Keratinocyte (primary cell): ENCODE measurements at regions not wholly inside any gene's neighbourhood (a gene's known extent, or its start where the extent isn't known, plus 50 kb on each side); places are given as distances from the start of the nearest gene placed in this dataset.

Source experiments
- DNase-seq: peaks from one replicate; pipeline ENCODE4 v3.0.0-alpha.2; 2011; ENCODE audit warnings: low read depth, missing footprints, low spot score
- FAIRE-seq: peaks from 2 replicates; lab custom pipeline; 2011; peaks lifted over from hg19 to GRCh38; lab: Jason Lieb, UNC
- H2AFZ ChIP-seq: 2 replicates; pipeline ENCODE4 v1.6.0; 2012; ENCODE audit warnings: low read length, control low read depth, inconsistent platforms; ENCODE audit not compliant: control insufficient read depth
- H3K27ac ChIP-seq: 2 replicates; pipeline ENCODE4 v1.5.1; 2011; ENCODE audit warnings: low read length; ENCODE audit not compliant: control insufficient read depth, insufficient read depth
- H3K27me3 ChIP-seq: 3 replicates; pipeline ENCODE4 v1.6.0; 2011; ENCODE audit warnings: low read length; ENCODE audit not compliant: control insufficient read depth, insufficient read depth; ENCODE audit errors: extremely low read depth
- H3K36me3 ChIP-seq, 2 experiments: 2 replicates in 1 of 2; 3 replicates in 1 of 2; pipeline ENCODE4 v1.5.1; 2011; ENCODE audit warnings: low read length in 2 of 2, mild to moderate bottlenecking in 1 of 2; ENCODE audit not compliant: control insufficient read depth in 2 of 2, insufficient read depth in 2 of 2; ENCODE audit errors: extremely low read depth in 1 of 2
- H3K4me1 ChIP-seq: 3 replicates; pipeline ENCODE4 v1.5.1; 2011; ENCODE audit warnings: low read length; ENCODE audit not compliant: control insufficient read depth, insufficient read depth; ENCODE audit errors: extremely low read depth
- H3K4me2 ChIP-seq: 3 replicates; pipeline ENCODE4 v1.6.0; 2011; ENCODE audit warnings: low read depth, low read length; ENCODE audit not compliant: control insufficient read depth, insufficient read depth; ENCODE audit errors: extremely low read depth
- H3K4me3 ChIP-seq, 3 experiments: fragments of 200-600 bp in 1 of 3; sonication (generic) in 1 of 3; 2 replicates in 2 of 3; 3 replicates in 1 of 3; pipeline ENCODE4 v1.5.1; 2011 to 2016; ENCODE audit warnings: low read length in 3 of 3, mild to moderate bottlenecking in 3 of 3, control low read depth in 2 of 3, inconsistent platforms in 1 of 3, low read depth in 1 of 3, mixed read lengths in 1 of 3, mixed run types in 1 of 3, moderate library complexity in 1 of 3; ENCODE audit not compliant: control insufficient read depth in 2 of 3, insufficient read depth in 2 of 3; ENCODE audit errors: extremely low read depth in 1 of 3
- H3K79me2 ChIP-seq: 2 replicates; pipeline ENCODE4 v1.6.0; 2012; ENCODE audit warnings: low read length; ENCODE audit not compliant: control insufficient read depth, insufficient read depth
- H3K9ac ChIP-seq: 3 replicates; pipeline ENCODE4 v1.6.0; 2011; ENCODE audit warnings: low read length; ENCODE audit not compliant: control insufficient read depth, insufficient read depth; ENCODE audit errors: extremely low read depth
- H3K9me1 ChIP-seq: 3 replicates; pipeline ENCODE4 v1.6.0; 2011; ENCODE audit warnings: low read length; ENCODE audit not compliant: control insufficient read depth, insufficient read depth; ENCODE audit errors: extremely low read depth
- H3K9me3 ChIP-seq: 2 replicates; pipeline ENCODE4 v1.5.1; 2012; ENCODE audit warnings: low read depth, low read length; ENCODE audit not compliant: control insufficient read depth
- H4K20me1 ChIP-seq: 3 replicates; pipeline ENCODE4 v1.6.0; 2011; ENCODE audit warnings: low read length; ENCODE audit not compliant: control insufficient read depth, insufficient read depth; ENCODE audit errors: extremely low read depth
- CTCF ChIP-seq, 3 experiments: IDR thresholded peaks in 1 of 3; conservative IDR thresholded peaks in 1 of 3; optimal IDR thresholded peaks in 1 of 3; 2 replicates in 2 of 3; 3 replicates in 1 of 3; pipeline versions ENCODE3 to v1.5.1; 2011; ENCODE audit warnings: low read length in 3 of 3, mild to moderate bottlenecking in 3 of 3, moderate library complexity in 2 of 3, control low read depth in 1 of 3, inconsistent platforms in 1 of 3; ENCODE audit not compliant: insufficient read depth in 2 of 3; ENCODE audit errors: extremely low read depth in 1 of 3
- EZH2 ChIP-seq: IDR thresholded peaks from one replicate; pipeline ENCODE4 v1.6.1; 2012; ENCODE audit warnings: inconsistent platforms, mild to moderate bottlenecking, low read length, moderate library complexity
- dilution Hi-C: fragments of 300-500 bp; cut with MboI; formaldehyde crosslinking; loops from one replicate; pipeline ENCODE4 v1.7.0; 2020; ENCODE audit warnings: low sequenced_read_pairs; ENCODE audit not compliant: extremely low pct_ligation_motif_present

DNA sequence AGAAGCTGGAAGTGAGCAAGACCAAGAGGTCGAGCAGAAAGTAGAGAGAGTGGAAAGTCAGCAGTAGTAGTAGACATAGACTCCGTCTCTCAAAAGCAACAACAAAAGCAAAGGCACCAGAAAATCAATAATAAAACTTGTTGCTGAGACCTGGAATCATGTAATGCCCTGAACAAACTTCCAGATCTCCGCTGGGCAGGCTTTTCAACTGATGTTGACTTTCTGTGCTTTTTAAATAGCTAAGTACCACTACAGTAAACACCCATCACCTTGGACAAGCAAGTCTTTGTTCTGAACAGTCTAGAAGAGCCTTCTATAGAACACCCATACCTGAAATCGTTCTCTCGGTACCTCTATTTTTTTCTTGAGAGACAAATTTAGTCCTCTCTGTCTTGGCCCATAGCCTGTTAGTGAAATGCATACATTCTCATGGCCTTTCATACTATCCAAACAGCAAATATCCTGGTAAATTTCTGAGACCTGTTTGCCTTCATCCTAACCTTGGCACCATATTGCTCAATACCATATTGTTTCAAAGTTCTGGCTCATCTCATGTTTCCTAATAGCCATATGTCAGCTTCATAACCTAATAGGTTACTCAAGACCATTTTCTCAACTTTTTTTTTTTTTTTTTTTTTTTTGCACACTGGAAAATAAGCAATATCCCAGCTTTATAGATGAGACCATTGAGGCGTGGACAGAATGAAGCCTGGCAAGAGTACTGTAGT, 200.6 kb upstream of the RBPJ start:
- TF ChIP-seq EZH2 (no peak), CTCF (optimal IDR thresholded peaks at IDR 0.05 in 1 of 3, IDR thresholded peaks at IDR 0.05 in 1 of 3, conservative IDR thresholded peaks at IDR 0.05 in 1 of 3; ENCODE audit: extremely low read depth in 1 of 3, insufficient read depth in 2 of 3, low read length in 3 of 3) (no peak)
- Histone ChIP-seq H2AFZ (no peak overlapping the region), H3K27me3 (peaks cover 5% of the 10 kb centered on the region), H3K4me1 (no peaks in the 10 kb centered on the region), H4K20me1 (no peaks in the 10 kb centered on the region), H3K9me1 (no peaks in the 10 kb centered on the region), H3K9ac (no peak overlapping the region), H3K36me3 (no peaks in the 10 kb centered on the region), H3K4me2 (no peak overlapping the region), H3K79me2 (no peaks in the 10 kb centered on the region), H3K4me3 (no peak overlapping the region), H3K9me3 (no peaks in the 10 kb centered on the region), H3K27ac (no peak overlapping the region)
- FAIRE-seq (no peak), DNase-seq (no peak)
- dilution Hi-C loops = no loop called here

DNA sequence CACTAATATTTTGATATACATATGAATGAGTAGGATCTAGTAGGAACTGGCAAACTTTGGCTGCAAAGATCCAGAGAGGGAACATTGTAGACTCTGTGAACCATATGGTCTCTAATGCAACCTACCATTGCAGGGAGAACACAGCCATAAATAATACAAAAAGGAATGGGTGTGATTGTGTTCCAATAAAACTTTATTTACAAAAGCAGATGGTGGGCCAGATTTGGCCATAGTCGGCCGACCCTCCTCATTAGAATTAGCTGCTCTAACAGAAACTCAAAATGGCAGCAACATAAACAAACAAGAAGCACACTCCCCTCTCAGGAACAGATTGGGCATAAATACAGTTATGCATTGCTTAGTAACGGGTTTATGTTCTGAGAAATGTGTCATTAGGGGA, 198.1 kb upstream of the RBPJ start:
- peaks cover 8% of the 10 kb centered on the region for H3K4me1 ChIP-seq
- dilution Hi-C loops = no loop called here
- FAIRE-seq (no peak), DNase-seq (no peak)
- no peak overlapping the region for H3K9ac ChIP-seq
- no peaks in the 10 kb centered on the region for H3K9me1 ChIP-seq
- H3K36me3 ChIP-seq = no peaks in the 10 kb centered on the region
- no peak overlapping the region for H3K27ac ChIP-seq
- H4K20me1 ChIP-seq = no peaks in the 10 kb centered on the region
- no peaks in the 10 kb centered on the region for H3K9me3 ChIP-seq
- H3K27me3 ChIP-seq = no peaks in the 10 kb centered on the region
- no peak for TF ChIP-seq EZH2
- no peak for TF ChIP-seq CTCF (optimal IDR thresholded peaks at IDR 0.05 in 1 of 3, IDR thresholded peaks at IDR 0.05 in 1 of 3, conservative IDR thresholded peaks at IDR 0.05 in 1 of 3; ENCODE audit: extremely low read depth in 1 of 3, insufficient read depth in 2 of 3, low read length in 3 of 3)
- no peaks in the 10 kb centered on the region for H3K79me2 ChIP-seq
- no peak overlapping the region for H2AFZ ChIP-seq
- no peak overlapping the region for H3K4me3 ChIP-seq
- H3K4me2 ChIP-seq = no peak overlapping the region
